ENCODE measurements at regions not wholly inside any gene's neighbourhood (a gene's known extent, or its start where the extent isn't known, plus 50 kb on each side); places are given as distances from the start of the nearest gene placed in this dataset.

GRCh38 chr6:90953405-90954161 lies 366.7 kb upstream of the MAP3K7 start:
- TF ChIP-seq CTCF (IDR thresholded peaks at IDR 0.05) (no peak), EP300 (IDR thresholded peaks at IDR 0.05) (no peak), POLR2A (IDR thresholded peaks at IDR 0.05) (no peak), POLR2AphosphoS5 (IDR thresholded peaks at IDR 0.05) (no peak)

GRCh38 chr6:90952176-90952575 lies 365.3 kb upstream of the MAP3K7 start:
- Histone ChIP-seq H3K36me3 (no peaks in the 10 kb centered on the region), H3K4me3 (no peak overlapping the region), H3K27ac (no peak overlapping the region), H3K4me1 (no peaks in the 10 kb centered on the region), H3K9me3 (no peaks in the 10 kb centered on the region), H3K27me3 (no peaks in the 10 kb centered on the region)
- 82 to 85% methylated on average over 2 of the region's 2 CpGs for WGBS, 2 donors
- no peak for TF ChIP-seq POLR2AphosphoS5 (IDR thresholded peaks at IDR 0.05)
- TF ChIP-seq EP300 (IDR thresholded peaks at IDR 0.05): no peak
- TF ChIP-seq POLR2A (IDR thresholded peaks at IDR 0.05): no peak
- TF ChIP-seq CTCF (IDR thresholded peaks at IDR 0.05): no peak
- DNase-seq: no peak
- no peak for ATAC-seq (ENCODE audit: low FRiP score in 2 of 2)

More at GRCh38 chr6:90953405-90954161, 366.7 kb upstream of the MAP3K7 start:
- DNase-seq (no peak), ATAC-seq (ENCODE audit: low FRiP score in 2 of 2) (no peak)
- Histone ChIP-seq H3K4me3 (no peak overlapping the region), H3K4me1 (no peaks in the 10 kb centered on the region), H3K27ac (no peak overlapping the region), H3K36me3 (no peaks in the 10 kb centered on the region), H3K27me3 (no peaks in the 10 kb centered on the region), H3K9me3 (no peaks in the 10 kb centered on the region)

- 91 to 94% methylated on average over 8 to 9 of the region's 9 CpGs for WGBS, 2 donors
- ATAC-seq (ENCODE audit: low FRiP score in 2 of 2) (no peak), DNase-seq (peak in 1 of 2 donors; percentile 47)
- Histone ChIP-seq H3K27me3 (no peaks in the 10 kb centered on the region), H3K36me3 (no peaks in the 10 kb centered on the region), H3K9me3 (no peaks in the 10 kb centered on the region), H3K27ac (no peak overlapping the region), H3K4me3 (no peak overlapping the region), H3K4me1 (no peaks in the 10 kb centered on the region)
- no peak for TF ChIP-seq POLR2AphosphoS5 (IDR thresholded peaks at IDR 0.05)
- TF ChIP-seq POLR2A (IDR thresholded peaks at IDR 0.05): no peak
- TF ChIP-seq CTCF (IDR thresholded peaks at IDR 0.05): no peak
- TF ChIP-seq EP300 (IDR thresholded peaks at IDR 0.05): no peak
Observed at GRCh38 chr6:90948540-90948939, 361.7 kb upstream of the MAP3K7 start.

- TF ChIP-seq EP300 (IDR thresholded peaks at IDR 0.05): no peak
- TF ChIP-seq POLR2AphosphoS5 (IDR thresholded peaks at IDR 0.05): no peak
- TF ChIP-seq CTCF (IDR thresholded peaks at IDR 0.05): no peak
- no peak for TF ChIP-seq POLR2A (IDR thresholded peaks at IDR 0.05)
- Histone ChIP-seq H3K4me1 (no peaks in the 10 kb centered on the region), H3K36me3 (no peaks in the 10 kb centered on the region), H3K27ac (no peak overlapping the region), H3K9me3 (no peaks in the 10 kb centered on the region), H3K4me3 (no peak overlapping the region), H3K27me3 (no peaks in the 10 kb centered on the region)
- ATAC-seq (ENCODE audit: low FRiP score in 2 of 2): peak; percentile 25 to 37
- peak in 1 of 2 donors; percentile 81 for DNase-seq
- WGBS, 2 donors: 96% methylated on average over 16 to 28 of the region's 29 CpGs
Observed at GRCh38 chr6:90947184-90948064, 360.6 kb upstream of the MAP3K7 start.

All from upper lobe of left lung (tissue), 6 donors.